H9 (cell line): ENCODE measurements at regions not wholly inside any gene's neighbourhood (a gene's known extent, or its start where the extent isn't known, plus 50 kb on each side); places are given as distances from the start of the nearest gene placed in this dataset.

Experiments
- DNase-seq: peaks from one replicate; pipeline ENCODE4 v3.0.0-alpha.2; 2017
- H2AFZ ChIP-seq: one replicate; pipeline ENCODE4 v1.6.1; 2013; ENCODE audit warnings: mild to moderate bottlenecking, low read length, control low read depth, moderate library complexity
- H2AK5ac ChIP-seq: 2 replicates; pipeline ENCODE4 v1.6.1; 2013; ENCODE audit warnings: low read length, control low read depth, mixed read lengths; ENCODE audit not compliant: insufficient read length
- H2BK120ac ChIP-seq: one replicate; pipeline ENCODE4 v1.6.1; 2013; ENCODE audit warnings: low read depth, mild to moderate bottlenecking, low read length, control low read depth, inconsistent platforms; ENCODE audit not compliant: poor library complexity, severe bottlenecking
- H2BK12ac ChIP-seq: 2 replicates; pipeline ENCODE4 v1.6.1; 2013; ENCODE audit warnings: low read length, control low read depth, mixed read lengths, low read depth; ENCODE audit not compliant: insufficient read length
- H2BK15ac ChIP-seq: 2 replicates; pipeline ENCODE4 v1.6.1; 2013; ENCODE audit warnings: low read depth, low read length, control low read depth
- H2BK20ac ChIP-seq: one replicate; pipeline ENCODE4 v1.6.1; 2013; ENCODE audit warnings: low read depth, mild to moderate bottlenecking, low read length, control low read depth, inconsistent platforms; ENCODE audit not compliant: poor library complexity, severe bottlenecking
- H2BK5ac ChIP-seq: 2 replicates; pipeline ENCODE4 v1.6.1; 2013; ENCODE audit warnings: low read length, control low read depth, mixed read lengths; ENCODE audit not compliant: insufficient read length
- H3K14ac ChIP-seq: 2 replicates; pipeline ENCODE4 v1.6.1; 2013; ENCODE audit warnings: low read length, control low read depth; ENCODE audit not compliant: insufficient read depth
- H3K18ac ChIP-seq: 2 replicates; pipeline ENCODE4 v1.6.1; 2013; ENCODE audit warnings: low read depth, mild to moderate bottlenecking, mixed read lengths, low read length, control low read depth; ENCODE audit not compliant: insufficient read length
- H3K23ac ChIP-seq: 2 replicates; pipeline ENCODE4 v1.6.1; 2013; ENCODE audit warnings: low read length, control low read depth, mixed read lengths, low read depth; ENCODE audit not compliant: insufficient read length
- H3K23me2 ChIP-seq: 2 replicates; pipeline ENCODE4 v1.6.1; 2013; ENCODE audit warnings: low read depth, mild to moderate bottlenecking, mixed read lengths, low read length, control low read depth; ENCODE audit not compliant: insufficient read length, poor library complexity, severe bottlenecking
- H3K27ac ChIP-seq: 2 replicates; pipeline ENCODE4 v1.5.1; 2013; ENCODE audit warnings: low read length, control low read depth, mixed read lengths, low read depth; ENCODE audit not compliant: insufficient read length
- H3K27me3 ChIP-seq: 2 replicates; pipeline ENCODE4 v1.6.1; 2013; ENCODE audit warnings: low read length, control low read depth, inconsistent platforms; ENCODE audit not compliant: insufficient read depth
- H3K4ac ChIP-seq: 2 replicates; pipeline ENCODE4 v1.6.1; 2013; ENCODE audit warnings: low read depth, mild to moderate bottlenecking, control low read depth, inconsistent platforms, low read length, moderate library complexity
- H3K4me1 ChIP-seq: 2 replicates; pipeline ENCODE4 v1.6.1; 2013; ENCODE audit warnings: low read length, control low read depth, inconsistent platforms; ENCODE audit not compliant: insufficient read depth
- H3K4me2 ChIP-seq: 2 replicates; pipeline ENCODE4 v1.6.1; 2013; ENCODE audit warnings: low read length, control low read depth, mixed read lengths; ENCODE audit not compliant: insufficient read length, insufficient read depth
- H3K56ac ChIP-seq: 2 replicates; pipeline ENCODE4 v1.6.1; 2013; ENCODE audit warnings: low read depth, mild to moderate bottlenecking, mixed read lengths, low read length, control low read depth; ENCODE audit not compliant: insufficient read length
- H3K79me1 ChIP-seq: 2 replicates; pipeline ENCODE4 v1.6.1; 2013; ENCODE audit warnings: low read depth, mild to moderate bottlenecking, moderate library complexity, low read length, control low read depth, inconsistent platforms; ENCODE audit not compliant: insufficient read depth, poor library complexity, severe bottlenecking
- H3K79me2 ChIP-seq: 2 replicates; pipeline ENCODE4 v1.6.1; 2013; ENCODE audit warnings: low read length, control low read depth, inconsistent platforms; ENCODE audit not compliant: insufficient read depth
- H3K9ac ChIP-seq: 2 replicates; pipeline ENCODE4 v1.6.1; 2013; ENCODE audit warnings: low read length, control low read depth, mixed read lengths; ENCODE audit not compliant: insufficient read length; ENCODE audit errors: extremely low read depth
- H3K9me3 ChIP-seq: one replicate; pipeline ENCODE4 v1.6.1; 2013; ENCODE audit warnings: low read depth, low read length, inconsistent platforms; ENCODE audit not compliant: control insufficient read depth
- H3T11ph ChIP-seq: one replicate; pipeline ENCODE4 v1.6.1; 2013; ENCODE audit warnings: mild to moderate bottlenecking, low read length, control low read depth, inconsistent platforms
- H4K20me1 ChIP-seq: one replicate; pipeline ENCODE4 v1.6.1; 2013; ENCODE audit not compliant: control insufficient read depth, insufficient read length, insufficient read depth
- H4K5ac ChIP-seq: 2 replicates; pipeline ENCODE4 v1.6.1; 2013; ENCODE audit warnings: low read depth, mild to moderate bottlenecking, mixed read lengths, low read length, control low read depth; ENCODE audit not compliant: insufficient read length
- H4K8ac ChIP-seq: replicated peaks from 2 replicates; pipeline ENCODE4 v1.6.1; 2013; ENCODE audit warnings: low read length, control low read depth, mixed read lengths, low read depth; ENCODE audit not compliant: insufficient read length
- H4K91ac ChIP-seq: 2 replicates; pipeline ENCODE4 v1.6.1; 2013; ENCODE audit warnings: low read depth, mild to moderate bottlenecking, moderate library complexity, mixed read lengths, low read length, control low read depth; ENCODE audit not compliant: insufficient read length
- H3K27ac Mint-ChIP-seq, 3 experiments: 2 replicates in 2 of 3; 3 replicates in 1 of 3; pipeline ENCODE4 v1.8.0; 2020 to 2021; ENCODE audit warnings: mixed read lengths in 3 of 3, mild to moderate bottlenecking in 1 of 3, moderate library complexity in 1 of 3
- H3K27me3 Mint-ChIP-seq: 2 replicates; pipeline ENCODE4 v1.8.0; 2021; ENCODE audit warnings: low read depth, mild to moderate bottlenecking, moderate library complexity, mixed read lengths
- H3K36me3 Mint-ChIP-seq, 3 experiments: 2 replicates in 2 of 3; 3 replicates in 1 of 3; pipeline ENCODE4 v1.8.0; 2020 to 2021; ENCODE audit warnings: low read depth in 3 of 3, mixed read lengths in 3 of 3; ENCODE audit not compliant: insufficient read depth in 1 of 3
- H3K4me1 Mint-ChIP-seq, 2 experiments: 2 replicates each; pipeline ENCODE4 v1.8.0; 2020; ENCODE audit warnings: mixed read lengths in 2 of 2
- H3K4me3 Mint-ChIP-seq, 2 experiments: 2 replicates in 1 of 2; 3 replicates in 1 of 2; pipeline ENCODE4 v1.8.0; 2020 to 2021; ENCODE audit warnings: mild to moderate bottlenecking in 2 of 2, mixed read lengths in 2 of 2, moderate library complexity in 1 of 2
- H3K9me3 Mint-ChIP-seq, 2 experiments: 2 replicates in 1 of 2; 3 replicates in 1 of 2; pipeline ENCODE4 v1.8.0; 2020; ENCODE audit warnings: mild to moderate bottlenecking in 2 of 2, mixed read lengths in 2 of 2, moderate library complexity in 1 of 2
- CTCF ChIP-seq: fragments of 200-600 bp; sonication (generic); conservative IDR thresholded peaks from 3 replicates; pipeline ENCODE4 v1.8.0; 2021; ENCODE audit warnings: antibody characterized with exemption, mild to moderate bottlenecking
- WGBS: extraction: QIAGEN DNeasy Blood & Tissue Kit; methylation state at CpG from one replicate; pipeline ENCODE4 v1.1.7; 2013; ENCODE audit warnings: missing lambda C conversion rate, low lambda C conversion rate, mixed read lengths; ENCODE audit not compliant: insufficient read length; ENCODE audit errors: extremely low coverage; 5-methylcytosine and 5-hydroxymethylcytosine counted together

- Histone ChIP-seq H3K23ac (no peak overlapping the region), H2AK5ac (no peak overlapping the region), H2BK120ac (no peak overlapping the region), H3K18ac (no peak overlapping the region), H4K5ac (no peak overlapping the region), H3K27me3 (no peaks in the 10 kb centered on the region), H3K79me1 (no peaks in the 10 kb centered on the region), H3K4me1 (no peaks in the 10 kb centered on the region), H2BK15ac (no peak overlapping the region), H2BK20ac (no peak overlapping the region), H2BK5ac (no peak overlapping the region), H2BK12ac (no peak overlapping the region), H3K9me3 (no peaks in the 10 kb centered on the region), H3K56ac (no peak overlapping the region), H3K23me2 (no peaks in the 10 kb centered on the region), H3K4ac (no peak overlapping the region), H2AFZ (no peak overlapping the region), H4K8ac (no peak overlapping the region), H3K27ac (no peak overlapping the region), H3K79me2 (no peaks in the 10 kb centered on the region), H3K4me2 (no peak overlapping the region), H4K91ac (no peak overlapping the region), H3K9ac (no peak overlapping the region), H3K14ac (no peak overlapping the region), H4K20me1 (no peaks in the 10 kb centered on the region), H3T11ph (no peak overlapping the region)
- Mint-ChIP-seq H3K4me1 (no peaks in the 10 kb centered on the region), H3K27me3 (no peaks in the 10 kb centered on the region), H3K4me3 (no peak overlapping the region), H3K36me3 (no peaks in the 10 kb centered on the region; a peak in 1 of 7 replicates), H3K9me3 (peaks cover 0 to 2% of the 10 kb centered on the region in 2 experiments; a peak in 4 of 5 replicates), H3K27ac (peak overlapping the region in 1 of 3 experiments; percentile 40; a peak in 1 of 7 replicates)
- no peak for DNase-seq
- WGBS, result no CpG with 5 or more reads among the region's 13 CpGs
- TF ChIP-seq CTCF, result no peak
These were observed 387.8 kb downstream of the AEBP2 start for GRCh38 chr12:19826980-19827550.
